Esophagus squamous epithelium (tissue), 4 donors: ENCODE measurements at regions not wholly inside any gene's neighbourhood (a gene's known extent, or its start where the extent isn't known, plus 50 kb on each side); places are given as distances from the start of the nearest gene placed in this dataset.

Experiments used
- POLR2A ChIP-seq, 4 donors: fragments of 450-650 bp; IDR thresholded peaks; one replicate each; pipeline ENCODE4 v1.6.1; 2017; ENCODE audit warnings: antibody characterized with exemption in 4 of 4, mild to moderate bottlenecking in 4 of 4, moderate library complexity in 3 of 4
- TF ChIP-seq, protein P1 (sequence below), 6 experiments: fragments of 450-650 bp in 4 of 6; fragments of 200-600 bp in 2 of 6; sonication (generic) in 2 of 6; IDR thresholded peaks; one replicate each; pipeline ENCODE4 v1.5.1; 2016 to 2019; ENCODE audit warnings: antibody characterized with exemption in 6 of 6, mild to moderate bottlenecking in 4 of 6, moderate library complexity in 4 of 6

DNA sequence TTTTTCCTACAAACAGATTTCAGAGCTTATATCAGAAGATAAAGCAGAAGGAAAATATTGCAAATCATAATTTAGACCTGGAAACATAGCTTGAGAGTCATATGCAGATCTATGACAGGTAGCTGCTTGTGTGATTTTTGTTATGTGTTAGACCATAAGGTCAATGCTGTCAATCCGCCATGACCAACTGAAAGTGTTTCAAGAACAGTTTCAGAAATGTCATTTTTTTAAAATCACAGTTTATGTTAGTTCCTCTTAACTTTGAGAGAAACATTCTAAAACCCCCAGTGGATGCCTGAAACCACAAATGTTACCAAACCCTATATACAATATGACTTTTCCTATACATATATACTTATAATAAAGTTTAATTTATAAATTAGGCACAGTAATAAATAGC is 391.3 kb upstream of the FAM241A start:
- TF ChIP-seq, protein P1, sequence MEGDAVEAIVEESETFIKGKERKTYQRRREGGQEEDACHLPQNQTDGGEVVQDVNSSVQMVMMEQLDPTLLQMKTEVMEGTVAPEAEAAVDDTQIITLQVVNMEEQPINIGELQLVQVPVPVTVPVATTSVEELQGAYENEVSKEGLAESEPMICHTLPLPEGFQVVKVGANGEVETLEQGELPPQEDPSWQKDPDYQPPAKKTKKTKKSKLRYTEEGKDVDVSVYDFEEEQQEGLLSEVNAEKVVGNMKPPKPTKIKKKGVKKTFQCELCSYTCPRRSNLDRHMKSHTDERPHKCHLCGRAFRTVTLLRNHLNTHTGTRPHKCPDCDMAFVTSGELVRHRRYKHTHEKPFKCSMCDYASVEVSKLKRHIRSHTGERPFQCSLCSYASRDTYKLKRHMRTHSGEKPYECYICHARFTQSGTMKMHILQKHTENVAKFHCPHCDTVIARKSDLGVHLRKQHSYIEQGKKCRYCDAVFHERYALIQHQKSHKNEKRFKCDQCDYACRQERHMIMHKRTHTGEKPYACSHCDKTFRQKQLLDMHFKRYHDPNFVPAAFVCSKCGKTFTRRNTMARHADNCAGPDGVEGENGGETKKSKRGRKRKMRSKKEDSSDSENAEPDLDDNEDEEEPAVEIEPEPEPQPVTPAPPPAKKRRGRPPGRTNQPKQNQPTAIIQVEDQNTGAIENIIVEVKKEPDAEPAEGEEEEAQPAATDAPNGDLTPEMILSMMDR (IDR thresholded peaks at IDR 0.05) = no peak
- no peak for TF ChIP-seq POLR2A (IDR thresholded peaks at IDR 0.05)
